Endothelial cell of umbilical vein (primary cell): ENCODE measurements at regions not wholly inside any gene's neighbourhood (a gene's known extent, or its start where the extent isn't known, plus 50 kb on each side); places are given as distances from the start of the nearest gene placed in this dataset.

ENCODE experiments used
- BruUV-seq: library from RNA; stranded (reverse); fragments of 400-500 nt; replicated peaks from 2 replicates; lab custom pipeline; 2021; lab: Mats Ljungman, UMichigan
- CTCF ChIA-PET: fragments of 300-600, 350-600 bp; sonication (Branson Sonifier 250); formaldehyde crosslinking; loops from one replicate; lab custom pipeline; 2021; ENCODE audit warnings: antibody characterized with exemption, inconsistent platforms; lab: Charles Lee
- POLR2A ChIA-PET: fragments of 300-600, 350-600 bp; sonication (Branson Sonifier 250); formaldehyde crosslinking; loops from one replicate; lab custom pipeline; 2021; ENCODE audit warnings: antibody characterized with exemption, inconsistent platforms; lab: Charles Lee
- DNase-seq: peaks from one replicate; pipeline ENCODE4 v3.0.0-alpha.2; 2011; ENCODE audit warnings: low read depth, low spot score
- FAIRE-seq: peaks from 2 replicates; lab custom pipeline; 2011; peaks lifted over from hg19 to GRCh38; lab: Jason Lieb, UNC
- H2AFZ ChIP-seq: 2 replicates; pipeline ENCODE4 v1.6.0; 2012; ENCODE audit warnings: low read depth, low read length, control low read depth, inconsistent platforms
- H3K27ac ChIP-seq: 2 replicates; pipeline ENCODE4 v1.5.1; 2011; ENCODE audit warnings: low read depth, mild to moderate bottlenecking, control low read depth, low read length, moderate library complexity; ENCODE audit not compliant: insufficient read depth
- H3K27me3 ChIP-seq, 2 experiments: 2 replicates each; pipeline versions ENCODE4 v1.6.0 to v1.6.1; 2011; ENCODE audit warnings: low read length in 2 of 2, mixed read lengths in 1 of 2; ENCODE audit not compliant: control insufficient read depth in 2 of 2, insufficient read depth in 2 of 2
- H3K36me3 ChIP-seq, 2 experiments: 2 replicates in 1 of 2; 3 replicates in 1 of 2; pipeline ENCODE4 v1.5.1; 2011; ENCODE audit warnings: low read length in 2 of 2, mild to moderate bottlenecking in 1 of 2, moderate library complexity in 1 of 2; ENCODE audit not compliant: control insufficient read depth in 2 of 2, insufficient read depth in 2 of 2; ENCODE audit errors: extremely low read depth in 1 of 2
- H3K4me1 ChIP-seq: 3 replicates; pipeline ENCODE4 v1.5.1; 2011; ENCODE audit warnings: mild to moderate bottlenecking, low read length; ENCODE audit not compliant: control insufficient read depth, insufficient read depth; ENCODE audit errors: extremely low read depth
- H3K4me2 ChIP-seq: 2 replicates; pipeline ENCODE4 v1.6.1; 2011; ENCODE audit warnings: low read length, control low read depth, mixed read lengths; ENCODE audit not compliant: insufficient read depth
- H3K4me3 ChIP-seq, 3 experiments: fragments of 200-600 bp in 1 of 3; sonication (generic), shearing (Covaris generic) in 1 of 3; replicated peaks in 1 of 3; 2 replicates each; pipeline ENCODE4 v1.5.1; 2011 to 2016; ENCODE audit warnings: control low read depth in 3 of 3, low read length in 3 of 3, mild to moderate bottlenecking in 2 of 3, inconsistent platforms in 1 of 3, low read depth in 1 of 3, moderate library complexity in 1 of 3; ENCODE audit not compliant: insufficient read depth in 1 of 3
- H3K79me2 ChIP-seq: 2 replicates; pipeline ENCODE4 v1.6.0; 2012; ENCODE audit warnings: low read length, inconsistent platforms; ENCODE audit not compliant: control insufficient read depth, insufficient read depth
- H3K9ac ChIP-seq: replicated peaks from 2 replicates; pipeline ENCODE3; 2011; ENCODE audit warnings: low read length, control low read depth; ENCODE audit not compliant: insufficient read depth; ENCODE audit errors: extremely low read depth
- H3K9me1 ChIP-seq: replicated peaks from 3 replicates; pipeline ENCODE4 v1.6.0; 2011; ENCODE audit warnings: mild to moderate bottlenecking, low read length; ENCODE audit not compliant: control insufficient read depth, insufficient read depth; ENCODE audit errors: extremely low read depth
- H3K9me3 ChIP-seq: replicated peaks from 2 replicates; pipeline ENCODE4 v1.5.1; 2012; ENCODE audit warnings: low read length, inconsistent platforms; ENCODE audit not compliant: control insufficient read depth, insufficient read depth
- H4K20me1 ChIP-seq: replicated peaks from 2 replicates; pipeline ENCODE3; 2011; ENCODE audit warnings: mild to moderate bottlenecking, low read length; ENCODE audit not compliant: control insufficient read depth, insufficient read depth; ENCODE audit errors: extremely low read depth
- EZH2 ChIP-seq: IDR thresholded peaks from 2 replicates; pipeline ENCODE4 v1.6.1; 2012; ENCODE audit warnings: borderline replicate concordance, low read depth, mild to moderate bottlenecking, moderate library complexity, low read length, inconsistent platforms; ENCODE audit not compliant: severe bottlenecking
- FOS ChIP-seq: IDR thresholded peaks from 2 replicates; pipeline ENCODE4 v1.6.1; 2011; ENCODE audit warnings: mild to moderate bottlenecking, low read length, moderate library complexity, borderline replicate concordance; ENCODE audit not compliant: insufficient read depth
- GATA2 ChIP-seq: IDR thresholded peaks from 2 replicates; pipeline ENCODE4 v1.7.0; 2011; ENCODE audit warnings: low read depth, mild to moderate bottlenecking, moderate library complexity, mixed read lengths, low read length; ENCODE audit not compliant: insufficient read length, insufficient read depth
- JUN ChIP-seq: IDR thresholded peaks from 2 replicates; pipeline ENCODE4 v1.6.1; 2011; ENCODE audit warnings: borderline replicate concordance, low read depth; ENCODE audit not compliant: insufficient read length, insufficient read depth
- MYC ChIP-seq: IDR thresholded peaks from one replicate; pipeline ENCODE4 v1.6.1; 2011; ENCODE audit warnings: mild to moderate bottlenecking, low read depth, low read length
- POLR2A ChIP-seq: IDR thresholded peaks from 2 replicates; pipeline ENCODE4 v1.6.1; 2012; ENCODE audit warnings: low read depth, mild to moderate bottlenecking, control low read depth, low read length
- POLR2AphosphoS5 ChIP-seq: IDR thresholded peaks from 2 replicates; pipeline ENCODE4 v1.6.1; 2012; ENCODE audit warnings: low read depth, mild to moderate bottlenecking, control low read depth, low read length, moderate library complexity; ENCODE audit not compliant: insufficient read depth
- dilution Hi-C: fragments of 300-500 bp; cut with MboI; formaldehyde crosslinking; loops from one replicate; pipeline ENCODE4 v1.15.0; 2019; ENCODE audit warnings: low sequenced_read_pairs; ENCODE audit not compliant: extremely low pct_ligation_motif_present
- intact Hi-C: fragments of 100-400 bp; cut with micrococcal nuclease; formaldehyde crosslinking; loops from one replicate; pipeline ENCODE4 v1.10.0; 2022
- TF ChIP-seq, protein P1 (sequence below): IDR thresholded peaks from 2 replicates; pipeline ENCODE4 v1.6.1; 2011; ENCODE audit not compliant: insufficient read depth, insufficient read length
- TF ChIP-seq, protein P2 (sequence below), 2 donors: IDR thresholded peaks; 1 replicate in 1 of 2; 2 replicates in 1 of 2; pipeline ENCODE4 v1.5.1; 2011; ENCODE audit warnings: low read length in 2 of 2, mild to moderate bottlenecking in 2 of 2, moderate library complexity in 2 of 2, control low read depth in 1 of 2, inconsistent platforms in 1 of 2, low read depth in 1 of 2; ENCODE audit not compliant: insufficient read depth in 1 of 2; ENCODE audit errors: extremely low read depth in 1 of 2

DNA sequence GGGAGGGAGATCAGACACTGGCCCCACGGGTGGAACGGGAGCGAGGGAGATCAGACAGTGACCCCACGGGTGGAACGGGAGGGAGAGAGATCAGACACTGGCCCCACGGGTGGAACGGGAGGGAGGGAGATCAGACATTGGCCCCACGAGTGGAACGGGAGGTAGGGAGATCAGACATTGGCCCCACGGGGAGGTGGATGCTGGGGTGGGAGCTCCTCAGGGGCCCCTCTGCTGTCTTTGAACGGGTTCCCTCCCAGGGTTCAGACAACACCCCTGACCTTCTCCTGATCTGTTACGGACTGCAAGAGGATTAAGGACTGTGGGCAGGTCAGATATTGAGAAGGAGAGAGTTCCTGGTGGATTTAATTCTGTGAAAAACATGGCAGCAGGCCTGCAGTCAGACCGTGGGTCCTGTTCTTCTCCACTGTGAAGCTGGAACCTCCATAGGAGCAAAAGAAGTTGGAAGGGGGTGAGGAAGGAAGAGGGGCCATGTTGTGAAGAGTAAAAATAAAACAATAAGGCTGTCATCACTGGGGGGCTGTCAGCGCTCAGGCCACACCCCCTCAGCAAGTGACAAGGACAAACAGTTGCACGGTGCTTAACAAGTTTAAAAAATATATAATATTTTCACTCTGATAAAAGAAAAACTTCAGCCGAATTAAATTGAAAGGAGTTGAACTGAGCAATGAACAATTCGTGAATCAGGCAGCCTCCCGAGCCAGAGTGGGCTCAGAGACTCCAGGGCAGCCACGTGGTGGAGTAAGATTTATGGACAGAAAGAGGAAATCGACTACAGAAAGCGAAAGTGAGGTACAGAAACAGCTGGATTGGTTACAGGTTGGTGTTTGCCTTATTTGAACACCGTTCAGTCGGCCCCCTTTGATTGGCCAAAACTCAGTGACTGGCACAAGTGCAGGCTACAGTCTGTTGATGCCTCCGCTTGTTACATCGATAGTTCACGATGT is 348.7 kb upstream of the TNRC6C start:
- TF ChIP-seq, protein P1, sequence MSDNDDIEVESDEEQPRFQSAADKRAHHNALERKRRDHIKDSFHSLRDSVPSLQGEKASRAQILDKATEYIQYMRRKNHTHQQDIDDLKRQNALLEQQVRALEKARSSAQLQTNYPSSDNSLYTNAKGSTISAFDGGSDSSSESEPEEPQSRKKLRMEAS, result no peak
- no peak for TF ChIP-seq GATA2
- TF ChIP-seq MYC, result no peak
- TF ChIP-seq POLR2A, result no peak
- TF ChIP-seq, protein P2, sequence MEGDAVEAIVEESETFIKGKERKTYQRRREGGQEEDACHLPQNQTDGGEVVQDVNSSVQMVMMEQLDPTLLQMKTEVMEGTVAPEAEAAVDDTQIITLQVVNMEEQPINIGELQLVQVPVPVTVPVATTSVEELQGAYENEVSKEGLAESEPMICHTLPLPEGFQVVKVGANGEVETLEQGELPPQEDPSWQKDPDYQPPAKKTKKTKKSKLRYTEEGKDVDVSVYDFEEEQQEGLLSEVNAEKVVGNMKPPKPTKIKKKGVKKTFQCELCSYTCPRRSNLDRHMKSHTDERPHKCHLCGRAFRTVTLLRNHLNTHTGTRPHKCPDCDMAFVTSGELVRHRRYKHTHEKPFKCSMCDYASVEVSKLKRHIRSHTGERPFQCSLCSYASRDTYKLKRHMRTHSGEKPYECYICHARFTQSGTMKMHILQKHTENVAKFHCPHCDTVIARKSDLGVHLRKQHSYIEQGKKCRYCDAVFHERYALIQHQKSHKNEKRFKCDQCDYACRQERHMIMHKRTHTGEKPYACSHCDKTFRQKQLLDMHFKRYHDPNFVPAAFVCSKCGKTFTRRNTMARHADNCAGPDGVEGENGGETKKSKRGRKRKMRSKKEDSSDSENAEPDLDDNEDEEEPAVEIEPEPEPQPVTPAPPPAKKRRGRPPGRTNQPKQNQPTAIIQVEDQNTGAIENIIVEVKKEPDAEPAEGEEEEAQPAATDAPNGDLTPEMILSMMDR (IDR thresholded peaks at IDR 0.05; ENCODE audit: extremely low read depth in 1 of 2, insufficient read depth in 1 of 2, low read depth in 1 of 2, low read length in 2 of 2), result no peak
- no peak for TF ChIP-seq FOS
- no peak for TF ChIP-seq POLR2AphosphoS5
- TF ChIP-seq JUN, result no peak
- no peak for TF ChIP-seq EZH2
- no peaks in the 10 kb centered on the region for H3K9me1 ChIP-seq
- no peak overlapping the region for H3K27ac ChIP-seq
- no peak overlapping the region for H3K9ac ChIP-seq
- H4K20me1 ChIP-seq, result no peaks in the 10 kb centered on the region
- intact Hi-C loops (no loop called here), dilution Hi-C loops (no loop called here)
- no peak overlapping the region for H3K4me2 ChIP-seq
- FAIRE-seq, result no peak
- peaks cover 0 to 3% of the 10 kb centered on the region in 2 experiments for H3K27me3 ChIP-seq
- no peak overlapping the region for H3K4me3 ChIP-seq
- POLR2A ChIA-PET, result no interaction called here
- H2AFZ ChIP-seq, result no peak overlapping the region
- no peaks in the 10 kb centered on the region for H3K79me2 ChIP-seq
- DNase-seq, result no peak
- H3K4me1 ChIP-seq, result no peaks in the 10 kb centered on the region
- no peaks in the 10 kb centered on the region for H3K36me3 ChIP-seq
- no peaks in the 10 kb centered on the region for H3K9me3 ChIP-seq
- CTCF ChIA-PET, result no interaction called here
- BruUV-seq, result no TSS peak
